ENCODE measurements at regions not wholly inside any gene's neighbourhood (a gene's known extent, or its start where the extent isn't known, plus 50 kb on each side); places are given as distances from the start of the nearest gene placed in this dataset.
"Not testable (repeated sequence)": the region's sequence is repeated elsewhere in the genome, so short reads cannot be mapped to it uniquely, and the experiment has no call there.

GRCh38 chr5:68104217-68104616 is 111.3 kb upstream of the PIK3R1 start:
- H3K27ac Mint-ChIP-seq; H3K4me3 Mint-ChIP-seq; H3K36me3 Mint-ChIP-seq (ENCODE audit: insufficient read depth); DNase-seq; H3K4me1 Mint-ChIP-seq (ENCODE audit: low read depth in 2 of 2); ATAC-seq (replicated peaks): not testable (repeated sequence)
- peaks cover 6 to 30% of the 10 kb centered on the region in 2 donors for H3K27me3 Mint-ChIP-seq
- H3K9me3 Mint-ChIP-seq = peaks cover 5 to 21% of the 10 kb centered on the region in 2 donors

- not testable (repeated sequence) for H3K4me3 Mint-ChIP-seq; H3K36me3 Mint-ChIP-seq (ENCODE audit: insufficient read depth); H3K4me1 Mint-ChIP-seq (ENCODE audit: low read depth in 2 of 2); H3K27ac Mint-ChIP-seq; ATAC-seq (replicated peaks); DNase-seq
- peaks cover 6 to 30% of the 10 kb centered on the region in 2 donors for H3K27me3 Mint-ChIP-seq
- peaks cover 5 to 21% of the 10 kb centered on the region in 2 donors for H3K9me3 Mint-ChIP-seq
Measured at GRCh38 chr5:68103297-68103696, 112.3 kb upstream of the PIK3R1 start.

GRCh38 chr5:68099327-68099726 is 116.2 kb upstream of the PIK3R1 start:
- DNase-seq = no peak
- no peak overlapping the region for H3K4me3 Mint-ChIP-seq
- ATAC-seq (replicated peaks) = no peak

GRCh38 chr5:68093455-68094159 is 121.9 kb upstream of the PIK3R1 start:
- DNase-seq (no peak), ATAC-seq (replicated peaks) (no peak)
- Mint-ChIP-seq H3K4me3 (no peak overlapping the region), H3K27ac (no peak overlapping the region), H3K4me1 (ENCODE audit: low read depth in 2 of 2) (no peaks in the 10 kb centered on the region), H3K36me3 (ENCODE audit: insufficient read depth) (no peaks in the 10 kb centered on the region), H3K9me3 (no peaks in the 10 kb centered on the region), H3K27me3 (no peaks in the 10 kb centered on the region)

More at GRCh38 chr5:68099327-68099726, 116.2 kb upstream of the PIK3R1 start:
- no peaks in the 10 kb centered on the region for H3K4me1 Mint-ChIP-seq (ENCODE audit: low read depth in 2 of 2)
- H3K9me3 Mint-ChIP-seq = peaks cover under 1 to 11% of the 10 kb centered on the region in 2 donors
- H3K27ac Mint-ChIP-seq = no peak overlapping the region
- no peaks in the 10 kb centered on the region for H3K36me3 Mint-ChIP-seq (ENCODE audit: insufficient read depth)
- peaks cover 0 to 14% of the 10 kb centered on the region in 2 donors for H3K27me3 Mint-ChIP-seq

- ATAC-seq (replicated peaks) (no peak), DNase-seq (no peak)
- Mint-ChIP-seq H3K4me1 (ENCODE audit: low read depth in 2 of 2) (no peaks in the 10 kb centered on the region), H3K4me3 (no peak overlapping the region), H3K36me3 (ENCODE audit: insufficient read depth) (no peaks in the 10 kb centered on the region), H3K27me3 (no peaks in the 10 kb centered on the region), H3K27ac (no peak overlapping the region), H3K9me3 (no peaks in the 10 kb centered on the region)
Measured at GRCh38 chr5:68088302-68088701, 127.3 kb upstream of the PIK3R1 start.

- H3K27me3 Mint-ChIP-seq = no peaks in the 10 kb centered on the region
- ATAC-seq (replicated peaks) (no peak), DNase-seq (no peak)
- no peaks in the 10 kb centered on the region for H3K9me3 Mint-ChIP-seq
- H3K27ac Mint-ChIP-seq = no peak overlapping the region
- no peak overlapping the region for H3K4me3 Mint-ChIP-seq
- H3K4me1 Mint-ChIP-seq (ENCODE audit: low read depth in 2 of 2) = no peaks in the 10 kb centered on the region
- no peaks in the 10 kb centered on the region for H3K36me3 Mint-ChIP-seq (ENCODE audit: insufficient read depth)
Measured at GRCh38 chr5:68087866-68088265, 127.7 kb upstream of the PIK3R1 start.

- H3K36me3 Mint-ChIP-seq (ENCODE audit: insufficient read depth) = no peaks in the 10 kb centered on the region
- DNase-seq (no peak), ATAC-seq (replicated peaks) (no peak)
- no peak overlapping the region for H3K27ac Mint-ChIP-seq
- H3K4me3 Mint-ChIP-seq = no peak overlapping the region
- no peaks in the 10 kb centered on the region for H3K27me3 Mint-ChIP-seq
- no peaks in the 10 kb centered on the region for H3K4me1 Mint-ChIP-seq (ENCODE audit: low read depth in 2 of 2)
- H3K9me3 Mint-ChIP-seq = no peaks in the 10 kb centered on the region
Measured at GRCh38 chr5:68086857-68087256, 128.7 kb upstream of the PIK3R1 start.

- DNase-seq (no peak), ATAC-seq (replicated peaks) (no peak)
- Mint-ChIP-seq H3K9me3 (no peaks in the 10 kb centered on the region), H3K36me3 (ENCODE audit: insufficient read depth) (no peaks in the 10 kb centered on the region), H3K4me3 (no peak overlapping the region), H3K27me3 (no peaks in the 10 kb centered on the region), H3K27ac (no peak overlapping the region), H3K4me1 (ENCODE audit: low read depth in 2 of 2) (no peaks in the 10 kb centered on the region)
Measured at GRCh38 chr5:68086439-68086838, 129.1 kb upstream of the PIK3R1 start.

- no peak for DNase-seq
- ATAC-seq (replicated peaks) = no peak
- Mint-ChIP-seq H3K4me3 (no peak overlapping the region), H3K27ac (no peak overlapping the region), H3K4me1 (ENCODE audit: low read depth in 2 of 2) (no peaks in the 10 kb centered on the region), H3K36me3 (ENCODE audit: insufficient read depth) (no peaks in the 10 kb centered on the region), H3K27me3 (no peaks in the 10 kb centered on the region), H3K9me3 (no peaks in the 10 kb centered on the region)
Measured at GRCh38 chr5:68084396-68084795, 131.2 kb upstream of the PIK3R1 start.

- Mint-ChIP-seq H3K4me1 (ENCODE audit: low read depth in 2 of 2) (no peaks in the 10 kb centered on the region), H3K36me3 (ENCODE audit: insufficient read depth) (no peaks in the 10 kb centered on the region), H3K27me3 (no peaks in the 10 kb centered on the region), H3K27ac (no peak overlapping the region), H3K4me3 (no peak overlapping the region), H3K9me3 (no peaks in the 10 kb centered on the region)
- DNase-seq (no peak), ATAC-seq (replicated peaks) (no peak)
Measured at GRCh38 chr5:68080282-68081050, 135.1 kb upstream of the PIK3R1 start.

- H3K4me3 Mint-ChIP-seq = no peak overlapping the region
- ATAC-seq (replicated peaks) (no peak), DNase-seq (no peak)
- no peaks in the 10 kb centered on the region for H3K4me1 Mint-ChIP-seq (ENCODE audit: low read depth in 2 of 2)
- H3K27me3 Mint-ChIP-seq = no peaks in the 10 kb centered on the region
- no peak overlapping the region for H3K27ac Mint-ChIP-seq
- H3K9me3 Mint-ChIP-seq = no peaks in the 10 kb centered on the region
- H3K36me3 Mint-ChIP-seq (ENCODE audit: insufficient read depth) = no peaks in the 10 kb centered on the region
Measured at GRCh38 chr5:68077349-68077894, 138.1 kb upstream of the PIK3R1 start.

GRCh38 chr5:68074633-68075032 is 140.9 kb upstream of the PIK3R1 start:
- H3K27me3 Mint-ChIP-seq = no peaks in the 10 kb centered on the region
- DNase-seq = no peak
- no peaks in the 10 kb centered on the region for H3K36me3 Mint-ChIP-seq (ENCODE audit: insufficient read depth)
- ATAC-seq (replicated peaks) = no peak
- no peak overlapping the region for H3K4me3 Mint-ChIP-seq
- peaks cover 3 to 4% of the 10 kb centered on the region in 2 donors for H3K4me1 Mint-ChIP-seq (ENCODE audit: low read depth in 2 of 2)
- no peak overlapping the region for H3K27ac Mint-ChIP-seq
- H3K9me3 Mint-ChIP-seq = no peaks in the 10 kb centered on the region

- Mint-ChIP-seq H3K36me3 (ENCODE audit: insufficient read depth) (no peaks in the 10 kb centered on the region), H3K27ac (no peak overlapping the region), H3K4me1 (ENCODE audit: low read depth in 2 of 2) (peaks cover 3 to 4% of the 10 kb centered on the region in 2 donors), H3K4me3 (no peak overlapping the region), H3K9me3 (no peaks in the 10 kb centered on the region), H3K27me3 (no peaks in the 10 kb centered on the region)
- no peak for DNase-seq
- ATAC-seq (replicated peaks) = no peak
Measured at GRCh38 chr5:68074048-68074632, 141.4 kb upstream of the PIK3R1 start.
